H1 (cell line): ENCODE measurements at regions not wholly inside any gene's neighbourhood (a gene's known extent, or its start where the extent isn't known, plus 50 kb on each side); places are given as distances from the start of the nearest gene placed in this dataset.

Source experiments
- CTCF ChIA-PET: fragments of 300-600 bp; sonication (Branson Sonifier 250); formaldehyde crosslinking; loops from one replicate; lab custom pipeline; 2021; ENCODE audit not compliant: partially characterized antibody; lab: Charles Lee
- POLR2A ChIA-PET: fragments of 300-600 bp; sonication (Branson Sonifier 250); formaldehyde crosslinking; loops from one replicate; lab custom pipeline; 2021; ENCODE audit warnings: inconsistent platforms; ENCODE audit not compliant: partially characterized antibody; lab: Charles Lee
- DNase-seq, 2 experiments: peaks; one replicate each; pipeline versions ENCODE4 v3.0.0 to v3.0.0-alpha.2; 2010 to 2022; ENCODE audit warnings: low spot score in 2 of 2, low read depth in 1 of 2, mixed read lengths in 1 of 2
- FAIRE-seq: peaks from 2 replicates; lab custom pipeline; 2011; peaks lifted over from hg19 to GRCh38; lab: Jason Lieb, UNC
- H2AFZ ChIP-seq: 2 replicates; pipeline ENCODE4 v1.8.1; 2012; ENCODE audit warnings: low read length, inconsistent platforms
- H2AK5ac ChIP-seq: 2 replicates; pipeline ENCODE4 v1.6.1; 2013; ENCODE audit warnings: low read depth, low read length
- H2BK120ac ChIP-seq: replicated peaks from 2 replicates; pipeline ENCODE3; 2013; ENCODE audit warnings: low read depth, low read length, inconsistent platforms
- H2BK12ac ChIP-seq: 2 replicates; pipeline ENCODE4 v1.6.1; 2013; ENCODE audit warnings: low read depth, low read length
- H2BK15ac ChIP-seq: 2 replicates; pipeline ENCODE4 v1.6.1; 2013; ENCODE audit warnings: low read length
- H2BK20ac ChIP-seq: 2 replicates; pipeline ENCODE4 v1.6.1; 2013; ENCODE audit warnings: low read length
- H2BK5ac ChIP-seq: 2 replicates; pipeline ENCODE4 v1.6.1; 2013; ENCODE audit warnings: low read depth, low read length
- H3K14ac ChIP-seq: 2 replicates; pipeline ENCODE4 v1.6.1; 2013; ENCODE audit warnings: inconsistent platforms; ENCODE audit not compliant: insufficient read length
- H3K18ac ChIP-seq: 2 replicates; pipeline ENCODE4 v1.6.1; 2013; ENCODE audit warnings: low read length; ENCODE audit errors: extremely low read depth
- H3K23ac ChIP-seq: 2 replicates; pipeline ENCODE4 v1.6.1; 2013; ENCODE audit warnings: inconsistent platforms; ENCODE audit not compliant: insufficient read length
- H3K23me2 ChIP-seq: 2 replicates; pipeline ENCODE4 v1.6.1; 2013; ENCODE audit warnings: low read depth, low read length
- H3K27ac ChIP-seq: 2 replicates; pipeline ENCODE4 v1.6.1; 2011; ENCODE audit warnings: low read depth, low read length, inconsistent platforms
- H3K27me3 ChIP-seq, 4 experiments: replicated peaks in 1 of 4; 1 replicate in 1 of 4; 2 replicates in 3 of 4; pipeline versions ENCODE4 v1.6.1 to v1.8.1; 2011 to 2013; ENCODE audit warnings: low read length in 3 of 4, mild to moderate bottlenecking in 3 of 4, inconsistent platforms in 2 of 4, mixed read lengths in 2 of 4, moderate library complexity in 1 of 4; ENCODE audit not compliant: control insufficient read depth in 3 of 4, insufficient read depth in 3 of 4; ENCODE audit errors: extremely low read depth in 1 of 4
- H3K36me3 ChIP-seq, 4 experiments: 2 replicates each; pipeline versions ENCODE4 v1.6.1 to v1.8.1; 2011 to 2013; ENCODE audit warnings: mild to moderate bottlenecking in 4 of 4, low read length in 3 of 4, moderate library complexity in 2 of 4, control low read depth in 1 of 4, inconsistent platforms in 1 of 4; ENCODE audit not compliant: insufficient read depth in 4 of 4, control insufficient read depth in 2 of 4
- H3K4ac ChIP-seq: replicated peaks from 2 replicates; pipeline ENCODE3; 2013; ENCODE audit warnings: low read length, low read depth, mixed read lengths, inconsistent platforms; ENCODE audit not compliant: insufficient read length
- H3K4me1 ChIP-seq, 4 experiments: replicated peaks in 1 of 4; 1 replicate in 1 of 4; 2 replicates in 3 of 4; pipeline versions ENCODE4 v1.6.1 to v1.8.1; 2011 to 2013; ENCODE audit warnings: low read length in 3 of 4, inconsistent platforms in 2 of 4, mixed read lengths in 1 of 4; ENCODE audit not compliant: insufficient read depth in 4 of 4, control insufficient read depth in 3 of 4
- H3K4me2 ChIP-seq, 2 experiments: 2 replicates each; pipeline versions ENCODE4 v1.6.1 to v1.8.1; 2011 to 2013; ENCODE audit warnings: low read depth in 2 of 2, low read length in 2 of 2, control low read depth in 1 of 2, inconsistent platforms in 1 of 2, mild to moderate bottlenecking in 1 of 2; ENCODE audit not compliant: insufficient read depth in 1 of 2
- H3K4me3 ChIP-seq, 4 experiments: fragments of 200-600, 300-600 bp in 1 of 4; sonication (generic), shearing (Covaris generic), sonication (Bioruptor Twin) in 1 of 4; 2 replicates each; pipeline versions ENCODE4 v1.5.1 to v1.8.1; 2011 to 2016; ENCODE audit warnings: low read length in 4 of 4, low read depth in 3 of 4, control low read depth in 2 of 4, inconsistent platforms in 2 of 4, mild to moderate bottlenecking in 2 of 4, mixed read lengths in 1 of 4, moderate library complexity in 1 of 4; ENCODE audit not compliant: insufficient read depth in 2 of 4; ENCODE audit errors: extremely low read depth in 1 of 4
- H3K56ac ChIP-seq: replicated peaks from 2 replicates; pipeline ENCODE3; 2013; ENCODE audit warnings: low read depth, mild to moderate bottlenecking, mixed read lengths, low read length, inconsistent platforms; ENCODE audit not compliant: insufficient read length
- H3K79me1 ChIP-seq: 2 replicates; pipeline ENCODE4 v1.6.1; 2013; ENCODE audit warnings: low read depth, low read length, control low read depth
- H3K79me2 ChIP-seq, 2 experiments: 2 replicates each; pipeline versions ENCODE4 v1.6.1 to v1.8.1; 2012 to 2013; ENCODE audit warnings: low read length in 2 of 2, mild to moderate bottlenecking in 2 of 2, inconsistent platforms in 1 of 2; ENCODE audit not compliant: insufficient read depth in 2 of 2, control insufficient read depth in 1 of 2
- H3K9ac ChIP-seq, 4 experiments: replicated peaks in 1 of 4; 1 replicate in 1 of 4; 2 replicates in 3 of 4; pipeline versions ENCODE4 v1.6.1 to v1.8.1; 2011 to 2013; ENCODE audit warnings: low read depth in 3 of 4, low read length in 3 of 4, control low read depth in 2 of 4, mild to moderate bottlenecking in 2 of 4, moderate library complexity in 2 of 4, inconsistent platforms in 1 of 4; ENCODE audit errors: extremely low read depth in 1 of 4
- H3K9me3 ChIP-seq, 2 experiments: 2 replicates each; pipeline versions ENCODE4 v1.6.1 to v1.8.1; 2012 to 2013; ENCODE audit warnings: mild to moderate bottlenecking in 2 of 2, moderate library complexity in 2 of 2, control low read depth in 1 of 2, inconsistent platforms in 1 of 2, low read depth in 1 of 2, low read length in 1 of 2, mixed read lengths in 1 of 2; ENCODE audit not compliant: insufficient read depth in 2 of 2
- H4K20me1 ChIP-seq, 2 experiments: replicated peaks in 1 of 2; 2 replicates each; pipeline versions ENCODE3 to v1.8.1; 2011 to 2013; ENCODE audit warnings: inconsistent platforms in 2 of 2, low read length in 2 of 2, mild to moderate bottlenecking in 1 of 2; ENCODE audit not compliant: insufficient read depth in 2 of 2, control insufficient read depth in 1 of 2
- H4K5ac ChIP-seq: 2 replicates; pipeline ENCODE4 v1.6.1; 2013; ENCODE audit warnings: low read length, low read depth, mixed read lengths, inconsistent platforms; ENCODE audit not compliant: insufficient read length
- H4K8ac ChIP-seq: 2 replicates; pipeline ENCODE4 v1.8.0; 2013; ENCODE audit warnings: mild to moderate bottlenecking, moderate library complexity, low read length, inconsistent platforms; ENCODE audit not compliant: insufficient read depth; ENCODE audit errors: extremely low read depth
- H4K91ac ChIP-seq: replicated peaks from 2 replicates; pipeline ENCODE3; 2013; ENCODE audit warnings: low read length, mixed read lengths, inconsistent platforms; ENCODE audit not compliant: insufficient read length
- CBX5 ChIP-seq: fragments of 300-800, 300-1000 bp; sonication (generic); IDR thresholded peaks from 2 replicates; pipeline ENCODE4 v1.7.1; 2016; ENCODE audit warnings: antibody characterized with exemption, low read length, low read depth
- FOSL1 ChIP-seq: IDR thresholded peaks from 2 replicates; pipeline ENCODE4 v1.6.1; 2011; ENCODE audit warnings: mild to moderate bottlenecking, low read depth, low read length, moderate library complexity; ENCODE audit not compliant: insufficient read depth
- WGBS, 2 experiments: shearing (Covaris generic) in 1 of 2; methylation state at CpG; one replicate each; pipeline versions ENCODE4 v1.1.6 to v1.1.7; 2013 to 2015; ENCODE audit warnings: low lambda C conversion rate in 2 of 2, mixed read lengths in 2 of 2, inconsistent platforms in 1 of 2, low coverage in 1 of 2, missing lambda C conversion rate in 1 of 2; ENCODE audit not compliant: insufficient replicate concordance in 2 of 2, insufficient coverage in 1 of 2, insufficient read length in 1 of 2; ENCODE audit errors: extremely low coverage in 1 of 2, missing lambda C conversion rate in 1 of 2; 5-methylcytosine and 5-hydroxymethylcytosine counted together

DNA sequence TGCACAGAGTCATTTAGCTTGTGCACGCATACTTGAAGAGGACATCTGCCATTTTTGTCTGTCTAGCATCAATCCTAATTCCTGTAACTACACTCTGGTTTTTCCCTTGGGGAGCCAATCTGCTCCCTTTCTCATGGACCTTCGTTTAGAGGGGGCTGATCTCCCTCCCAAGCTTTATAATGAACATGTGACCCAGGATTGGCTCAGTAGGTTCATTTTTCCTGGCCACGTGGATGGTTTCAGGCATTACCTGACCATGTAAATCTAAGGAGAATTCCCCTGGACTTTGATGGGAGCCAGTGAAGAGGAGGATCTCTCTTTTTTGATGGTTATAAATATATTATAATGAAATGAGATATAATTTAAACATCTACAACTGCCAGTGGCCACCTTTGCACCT lies 56.8 kb upstream of the HS3ST2 start:
- CTCF ChIA-PET = no interaction called here
- no peak overlapping the region for H2BK20ac ChIP-seq
- H3K14ac ChIP-seq = no peak overlapping the region
- no peak overlapping the region for H2AFZ ChIP-seq
- WGBS, 2 experiments = 88% methylated on average over 3 of the region's 3 CpGs; no CpG with 5 or more reads in 1 of the 2 experiments
- H4K8ac ChIP-seq = no peak overlapping the region
- H3K4me1 ChIP-seq = no peaks in the 10 kb centered on the region
- no peak overlapping the region for H2BK12ac ChIP-seq
- H2AK5ac ChIP-seq = no peak overlapping the region
- no peak overlapping the region for H3K4me3 ChIP-seq
- H2BK15ac ChIP-seq = no peak overlapping the region
- H3K56ac ChIP-seq = no peak overlapping the region
- no peak overlapping the region for H3K23ac ChIP-seq
- H4K20me1 ChIP-seq = no peaks in the 10 kb centered on the region
- no peak overlapping the region for H4K5ac ChIP-seq
- no peaks in the 10 kb centered on the region for H3K79me2 ChIP-seq
- no peak overlapping the region for H3K4me2 ChIP-seq
- H3K27ac ChIP-seq = no peak overlapping the region
- POLR2A ChIA-PET = no interaction called here
- H3K18ac ChIP-seq = no peak overlapping the region
- H3K9me3 ChIP-seq = no peaks in the 10 kb centered on the region
- no peak overlapping the region for H3K4ac ChIP-seq
- H2BK120ac ChIP-seq = no peak overlapping the region
- no peaks in the 10 kb centered on the region for H3K27me3 ChIP-seq
- H2BK5ac ChIP-seq = no peak overlapping the region
- H3K36me3 ChIP-seq = no peaks in the 10 kb centered on the region
- H3K79me1 ChIP-seq = no peaks in the 10 kb centered on the region
- FAIRE-seq = no peak
- H4K91ac ChIP-seq = no peak overlapping the region
- H3K23me2 ChIP-seq = no peaks in the 10 kb centered on the region; the same call in 1 of the 2 replicates
- H3K9ac ChIP-seq = no peak overlapping the region
- DNase-seq = no peak
- no peak for TF ChIP-seq FOSL1
- no peak for TF ChIP-seq CBX5
